Activated naive CD8-positive, alpha-beta T cell treated with anti-CD3 and anti-CD28 coated beads for 36 hours (primary cell): ENCODE measurements at regions not wholly inside any gene's neighbourhood (a gene's known extent, or its start where the extent isn't known, plus 50 kb on each side); places are given as distances from the start of the nearest gene placed in this dataset.

Experiments used
- DNase-seq: peaks from one replicate; pipeline ENCODE4 v3.0.0; 2021
- H3K27ac Mint-ChIP-seq: one replicate; pipeline ENCODE4 v1.8.0; 2022; ENCODE audit warnings: mild to moderate bottlenecking, moderate library complexity, mixed read lengths
- H3K27me3 Mint-ChIP-seq: one replicate; pipeline ENCODE4 v1.8.0; 2022; ENCODE audit warnings: mild to moderate bottlenecking, mixed read lengths
- H3K36me3 Mint-ChIP-seq: one replicate; pipeline ENCODE4 v1.8.0; 2021; ENCODE audit warnings: mild to moderate bottlenecking, mixed read lengths
- H3K4me1 Mint-ChIP-seq: one replicate; pipeline ENCODE4 v1.8.0; 2021; ENCODE audit warnings: mixed read lengths
- H3K4me3 Mint-ChIP-seq: one replicate; pipeline ENCODE4 v1.8.0; 2022; ENCODE audit warnings: mild to moderate bottlenecking, moderate library complexity, mixed read lengths
- H3K9me3 Mint-ChIP-seq: one replicate; pipeline ENCODE4 v1.8.0; 2022; ENCODE audit warnings: mixed read lengths

GRCh38 chr7:21113609-21114415, 314.1 kb upstream of the SP4 start:
- Mint-ChIP-seq H3K4me3 (no peak overlapping the region), H3K36me3 (no peaks in the 10 kb centered on the region), H3K4me1 (no peaks in the 10 kb centered on the region)

DNA sequence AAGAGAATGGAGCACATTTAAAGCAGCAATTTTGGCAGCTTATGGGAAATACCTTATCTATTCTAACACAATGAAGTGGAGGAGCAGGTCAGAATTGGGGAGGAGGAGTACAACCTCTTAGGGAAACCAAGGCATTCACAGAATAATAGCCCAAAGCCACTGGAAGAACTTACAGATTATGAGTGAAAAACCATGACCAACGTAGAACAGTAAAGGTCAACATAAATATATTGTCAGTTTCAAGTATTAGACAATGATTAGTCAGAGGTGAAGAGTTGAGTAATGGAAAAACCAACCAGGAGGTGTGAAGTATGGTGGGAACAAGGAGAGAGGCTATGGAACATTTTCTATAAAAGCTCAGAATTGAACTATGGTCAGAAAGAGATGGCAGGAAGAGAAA, 304.3 kb upstream of the SP4 start:
- Mint-ChIP-seq H3K9me3 (no peaks in the 10 kb centered on the region), H3K27ac (no peak overlapping the region), H3K4me3 (no peak overlapping the region), H3K36me3 (no peaks in the 10 kb centered on the region), H3K4me1 (peaks cover 8% of the 10 kb centered on the region), H3K27me3 (peaks cover 17% of the 10 kb centered on the region)
- DNase-seq = no peak

More at GRCh38 chr7:21113609-21114415, 314.1 kb upstream of the SP4 start:
- DNase-seq = no peak
- Mint-ChIP-seq H3K27ac (no peak overlapping the region), H3K27me3 (peaks cover 12% of the 10 kb centered on the region), H3K9me3 (no peaks in the 10 kb centered on the region)

- Mint-ChIP-seq H3K27me3 (peaks cover 28% of the 10 kb centered on the region), H3K36me3 (no peaks in the 10 kb centered on the region), H3K9me3 (no peaks in the 10 kb centered on the region), H3K4me1 (peaks cover 8% of the 10 kb centered on the region), H3K4me3 (no peak overlapping the region), H3K27ac (no peak overlapping the region)
- DNase-seq = no peak
Observed at GRCh38 chr7:21125297-21125696, 302.6 kb upstream of the SP4 start.

- no peak overlapping the region for H3K27ac Mint-ChIP-seq
Observed at GRCh38 chr7:21128062-21128817, 299.6 kb upstream of the SP4 start.

DNA sequence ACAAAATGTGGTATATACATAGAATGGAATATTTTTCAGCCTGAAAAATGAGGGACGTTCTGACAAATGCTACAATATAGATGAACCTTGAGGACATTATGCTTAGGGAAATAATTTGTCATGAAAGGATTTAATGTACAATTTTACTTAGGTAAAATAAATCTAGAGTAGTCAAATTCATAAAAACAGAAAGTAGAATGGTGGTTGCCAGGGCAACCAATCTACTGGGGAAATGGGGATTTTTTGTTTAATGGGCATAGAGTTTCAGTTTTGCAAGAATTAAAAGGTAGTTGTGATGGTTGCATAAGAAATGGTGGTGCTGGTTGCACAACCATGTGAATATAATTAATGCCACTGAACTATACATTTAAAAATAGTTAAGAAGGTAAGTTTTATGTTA, 296.0 kb upstream of the SP4 start:
- Mint-ChIP-seq H3K27ac (no peak overlapping the region), H3K27me3 (peaks cover 39% of the 10 kb centered on the region), H3K9me3 (peaks cover 5% of the 10 kb centered on the region), H3K36me3 (no peaks in the 10 kb centered on the region), H3K4me1 (no peaks in the 10 kb centered on the region), H3K4me3 (no peak overlapping the region)
- DNase-seq = no peak

More at GRCh38 chr7:21128062-21128817, 299.6 kb upstream of the SP4 start:
- peaks cover 5% of the 10 kb centered on the region for H3K4me1 Mint-ChIP-seq
- no peaks in the 10 kb centered on the region for H3K9me3 Mint-ChIP-seq
- no peak for DNase-seq
- no peaks in the 10 kb centered on the region for H3K36me3 Mint-ChIP-seq
- no peak overlapping the region for H3K4me3 Mint-ChIP-seq
- peaks cover 49% of the 10 kb centered on the region for H3K27me3 Mint-ChIP-seq

- no peak overlapping the region for H3K4me3 Mint-ChIP-seq
- no peaks in the 10 kb centered on the region for H3K4me1 Mint-ChIP-seq
- H3K27ac Mint-ChIP-seq = no peak overlapping the region
- no peaks in the 10 kb centered on the region for H3K36me3 Mint-ChIP-seq
- DNase-seq = no peak
- H3K9me3 Mint-ChIP-seq = peaks cover 5% of the 10 kb centered on the region
- H3K27me3 Mint-ChIP-seq = peaks cover 26% of the 10 kb centered on the region
Observed at GRCh38 chr7:21134631-21135030, 293.3 kb upstream of the SP4 start.

GRCh38 chr7:21135437-21135836, 292.4 kb upstream of the SP4 start:
- H3K27me3 Mint-ChIP-seq = peaks cover 25% of the 10 kb centered on the region

GRCh38 chr7:21137640-21138039, 290.2 kb upstream of the SP4 start:
- Mint-ChIP-seq H3K36me3 (no peaks in the 10 kb centered on the region), H3K9me3 (peaks cover 5% of the 10 kb centered on the region), H3K4me1 (no peaks in the 10 kb centered on the region), H3K27ac (no peak overlapping the region), H3K4me3 (no peak overlapping the region), H3K27me3 (peaks cover 10% of the 10 kb centered on the region)
- DNase-seq = no peak

More at GRCh38 chr7:21135437-21135836, 292.4 kb upstream of the SP4 start:
- DNase-seq = no peak
- Mint-ChIP-seq H3K4me3 (no peak overlapping the region), H3K27ac (no peak overlapping the region), H3K36me3 (no peaks in the 10 kb centered on the region), H3K4me1 (no peaks in the 10 kb centered on the region), H3K9me3 (peaks cover 5% of the 10 kb centered on the region)

GRCh38 chr7:21140622-21141021, 287.3 kb upstream of the SP4 start:
- Mint-ChIP-seq H3K36me3 (no peaks in the 10 kb centered on the region), H3K4me3 (no peak overlapping the region), H3K9me3 (no peaks in the 10 kb centered on the region), H3K27me3 (peaks cover 4% of the 10 kb centered on the region), H3K27ac (no peak overlapping the region), H3K4me1 (no peaks in the 10 kb centered on the region)
- no peak for DNase-seq

DNA sequence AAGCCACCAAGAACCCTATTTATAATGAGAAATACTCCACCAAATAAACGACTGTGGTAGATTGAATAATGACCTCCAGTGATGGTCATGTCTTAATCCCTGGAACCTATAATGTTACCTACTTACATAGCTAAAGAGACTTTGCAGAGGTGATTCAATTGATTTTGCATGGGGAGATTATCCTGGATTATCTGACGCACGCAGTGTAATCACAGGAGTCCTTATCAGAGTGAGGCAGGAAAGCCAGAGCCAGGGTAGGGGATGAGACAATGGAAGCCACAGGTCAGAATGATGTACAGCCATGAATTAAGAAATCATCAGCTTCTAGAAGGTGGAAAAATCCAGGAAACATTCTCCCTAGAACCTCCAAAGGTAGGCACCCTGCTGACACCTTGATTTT, 286.4 kb upstream of the SP4 start:
- H3K4me3 Mint-ChIP-seq = no peak overlapping the region
- no peak for DNase-seq
- H3K27ac Mint-ChIP-seq = no peak overlapping the region
- no peaks in the 10 kb centered on the region for H3K36me3 Mint-ChIP-seq
- H3K27me3 Mint-ChIP-seq = peaks cover 4% of the 10 kb centered on the region
- no peaks in the 10 kb centered on the region for H3K9me3 Mint-ChIP-seq
- H3K4me1 Mint-ChIP-seq = no peaks in the 10 kb centered on the region

DNA sequence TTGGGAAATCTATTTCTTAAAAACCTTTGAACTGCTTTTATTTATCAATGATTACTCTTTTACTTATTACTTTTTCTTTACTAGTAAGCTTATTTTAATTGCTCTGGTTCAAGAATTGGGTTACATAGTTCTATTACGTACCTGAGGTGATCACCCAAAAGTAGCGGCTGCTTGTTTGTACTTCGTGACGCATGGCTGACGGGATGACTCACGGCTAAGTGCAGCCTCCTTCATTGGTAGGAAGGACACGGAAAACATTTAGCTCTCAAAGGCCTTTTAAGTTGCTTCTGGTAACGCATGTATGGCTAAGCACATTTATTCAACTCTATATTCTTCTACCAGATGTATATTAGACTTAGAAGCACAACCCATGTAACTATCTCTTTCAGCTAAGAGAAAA, 285.8 kb upstream of the SP4 start:
- Mint-ChIP-seq H3K4me3 (no peak overlapping the region), H3K27ac (no peak overlapping the region), H3K9me3 (no peaks in the 10 kb centered on the region), H3K4me1 (no peaks in the 10 kb centered on the region), H3K36me3 (no peaks in the 10 kb centered on the region), H3K27me3 (peaks cover 4% of the 10 kb centered on the region)
- no peak for DNase-seq

DNA sequence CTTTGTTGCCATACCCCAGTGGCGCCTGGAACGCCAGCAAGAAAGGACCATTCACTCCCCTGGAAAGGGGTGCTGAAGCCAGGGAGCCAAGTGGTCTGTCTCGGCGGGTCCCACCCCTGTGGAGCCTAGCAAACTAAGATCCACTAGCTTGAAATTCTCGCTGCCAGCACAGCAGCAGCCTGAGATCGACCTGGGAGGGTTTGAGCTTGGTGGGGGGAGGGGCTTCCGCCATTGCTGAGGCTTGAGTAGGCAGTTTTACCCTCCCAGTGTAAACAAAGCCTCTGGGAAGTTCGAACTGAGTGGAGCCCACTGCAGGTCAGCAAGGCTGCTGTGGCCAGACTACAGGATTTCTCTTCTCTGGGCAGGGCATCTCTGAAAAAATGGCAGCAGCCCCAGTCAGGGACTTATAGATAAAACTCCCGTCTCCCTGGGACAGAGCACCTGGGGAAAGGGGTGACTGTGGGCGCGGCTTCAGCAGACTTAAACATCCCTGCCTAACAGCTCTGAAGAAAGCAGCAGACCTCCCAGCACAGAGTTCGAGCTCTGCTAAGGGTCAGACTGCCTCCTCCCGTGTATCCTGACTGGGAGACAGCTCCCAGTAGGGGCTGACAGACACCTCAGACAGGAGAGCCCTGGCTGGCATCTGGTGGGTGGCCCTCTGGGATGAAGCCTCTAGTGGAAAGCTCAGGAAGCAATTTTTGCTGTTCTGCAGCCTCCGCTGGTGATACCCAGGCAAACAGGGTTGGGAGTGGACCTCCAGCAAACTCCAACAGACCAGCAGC, 281.1 kb upstream of the SP4 start:
- no peak for DNase-seq
- H3K9me3 Mint-ChIP-seq = no peaks in the 10 kb centered on the region
- peaks cover 6% of the 10 kb centered on the region for H3K27me3 Mint-ChIP-seq
- H3K4me1 Mint-ChIP-seq = no peaks in the 10 kb centered on the region
- H3K4me3 Mint-ChIP-seq = no peak overlapping the region
- H3K27ac Mint-ChIP-seq = no peak overlapping the region
- no peaks in the 10 kb centered on the region for H3K36me3 Mint-ChIP-seq

- H3K27ac Mint-ChIP-seq = no peak overlapping the region
- H3K4me1 Mint-ChIP-seq = no peaks in the 10 kb centered on the region
- H3K9me3 Mint-ChIP-seq = no peaks in the 10 kb centered on the region
Observed at GRCh38 chr7:21149809-21150208, 278.1 kb upstream of the SP4 start.

GRCh38 chr7:21154614-21155013, 273.3 kb upstream of the SP4 start:
- Mint-ChIP-seq H3K36me3 (no peaks in the 10 kb centered on the region), H3K27me3 (peaks cover 5% of the 10 kb centered on the region), H3K27ac (no peak overlapping the region), H3K4me3 (no peak overlapping the region), H3K9me3 (no peaks in the 10 kb centered on the region), H3K4me1 (no peaks in the 10 kb centered on the region)
- no peak for DNase-seq

More at GRCh38 chr7:21149809-21150208, 278.1 kb upstream of the SP4 start:
- no peak for DNase-seq
- no peaks in the 10 kb centered on the region for H3K36me3 Mint-ChIP-seq
- no peak overlapping the region for H3K4me3 Mint-ChIP-seq
- peaks cover 11% of the 10 kb centered on the region for H3K27me3 Mint-ChIP-seq

- H3K27me3 Mint-ChIP-seq = peaks cover under 1% of the 10 kb centered on the region
- no peak overlapping the region for H3K4me3 Mint-ChIP-seq
- H3K9me3 Mint-ChIP-seq = peaks cover under 1% of the 10 kb centered on the region
- DNase-seq = no peak
- H3K4me1 Mint-ChIP-seq = no peaks in the 10 kb centered on the region
- H3K27ac Mint-ChIP-seq = no peak overlapping the region
- no peaks in the 10 kb centered on the region for H3K36me3 Mint-ChIP-seq
Observed at GRCh38 chr7:21159506-21159905, 268.4 kb upstream of the SP4 start.
